Epithelial cell of proximal tubule (primary cell): ENCODE measurements at regions not wholly inside any gene's neighbourhood (a gene's known extent, or its start where the extent isn't known, plus 50 kb on each side); places are given as distances from the start of the nearest gene placed in this dataset.

Experiments used
- DNase-seq: peaks from one replicate; pipeline ENCODE4 v3.0.0-alpha.2; 2011; ENCODE audit warnings: low read depth
- H3K4me3 ChIP-seq: 2 replicates; pipeline ENCODE4 v1.5.1; 2011; ENCODE audit warnings: low read depth, mild to moderate bottlenecking, low read length
- CTCF ChIP-seq: conservative IDR thresholded peaks from 2 replicates; pipeline ENCODE4 v1.5.1; 2012; ENCODE audit warnings: low read depth, mild to moderate bottlenecking, low read length

GRCh38 chr2:240291337-240292034 is 144.0 kb upstream of the GPC1 start:
- H3K4me3 ChIP-seq: no peak overlapping the region
- DNase-seq: no peak
- no peak for TF ChIP-seq CTCF

- DNase-seq: no peak
- H3K4me3 ChIP-seq: no peak overlapping the region
- TF ChIP-seq CTCF: no peak
These were observed 143.4 kb upstream of the GPC1 start for GRCh38 chr2:240292035-240292574.

GRCh38 chr2:240292619-240293525 is 142.6 kb upstream of the GPC1 start:
- no peak for DNase-seq
- no peak for TF ChIP-seq CTCF

GRCh38 chr2:240293557-240294461 is 141.7 kb upstream of the GPC1 start:
- DNase-seq: no peak
- no peak for TF ChIP-seq CTCF
- no peak overlapping the region for H3K4me3 ChIP-seq

More at GRCh38 chr2:240292619-240293525, 142.6 kb upstream of the GPC1 start:
- no peak overlapping the region for H3K4me3 ChIP-seq

- TF ChIP-seq CTCF: no peak
- no peak for DNase-seq
- no peak overlapping the region for H3K4me3 ChIP-seq
These were observed 140.9 kb upstream of the GPC1 start for GRCh38 chr2:240294514-240294913.
